HepG2 (cell line): ENCODE measurements at regions not wholly inside any gene's neighbourhood (a gene's known extent, or its start where the extent isn't known, plus 50 kb on each side); places are given as distances from the start of the nearest gene placed in this dataset.

Experiments used
- ATF1 ChIP-seq: IDR thresholded peaks from 2 replicates; pipeline ENCODE4 v1.6.1; 2016; ENCODE audit warnings: mild to moderate bottlenecking, control low read depth
- CTCF ChIP-seq: sonication (generic); formaldehyde crosslinking; IDR thresholded peaks from 2 replicates; pipeline ENCODE4 v1.5.0; 2020; ENCODE audit warnings: mild to moderate bottlenecking, missing genetic modification reagents, moderate library complexity
- MTA3 ChIP-seq: sonication (generic); formaldehyde crosslinking; IDR thresholded peaks from 2 replicates; pipeline ENCODE4 v1.4.0; 2020; ENCODE audit warnings: missing genetic modification reagents
- SIN3A ChIP-seq: IDR thresholded peaks from 2 replicates; pipeline ENCODE4 v1.6.1; 2011; ENCODE audit warnings: low read depth, mild to moderate bottlenecking, control low read depth, low read length, borderline replicate concordance
- SMAD3 ChIP-seq: sonication (generic); formaldehyde crosslinking; IDR thresholded peaks from 2 replicates; pipeline ENCODE4 v1.4.0; 2020; ENCODE audit warnings: missing genetic modification reagents
- TP53 ChIP-seq: sonication (generic); formaldehyde crosslinking; conservative IDR thresholded peaks from 2 replicates; pipeline ENCODE4 v1.4.0; 2020; ENCODE audit warnings: missing genetic modification reagents
- ZNF589 ChIP-seq: sonication (generic); formaldehyde crosslinking; conservative IDR thresholded peaks from 2 replicates; pipeline ENCODE4 v1.8.0; 2022; ENCODE audit warnings: mild to moderate bottlenecking, moderate library complexity, missing genetic modification reagents

GRCh38 chr10:4136121-4136520 is 351.1 kb upstream of the KLF6 start:
- no peak for TF ChIP-seq MTA3 (CRISPR knock-in tag)
- no peak for TF ChIP-seq SMAD3
- no peak for TF ChIP-seq TP53 (CRISPR knock-in tag)
- TF ChIP-seq ATF1, result no peak
- no peak for TF ChIP-seq ZNF589 (CRISPR knock-in tag)
- no peak for TF ChIP-seq SIN3A
- TF ChIP-seq CTCF (CRISPR knock-in tag), result no peak
